ENCODE measurements at regions not wholly inside any gene's neighbourhood (a gene's known extent, or its start where the extent isn't known, plus 50 kb on each side); places are given as distances from the start of the nearest gene placed in this dataset.

DNA sequence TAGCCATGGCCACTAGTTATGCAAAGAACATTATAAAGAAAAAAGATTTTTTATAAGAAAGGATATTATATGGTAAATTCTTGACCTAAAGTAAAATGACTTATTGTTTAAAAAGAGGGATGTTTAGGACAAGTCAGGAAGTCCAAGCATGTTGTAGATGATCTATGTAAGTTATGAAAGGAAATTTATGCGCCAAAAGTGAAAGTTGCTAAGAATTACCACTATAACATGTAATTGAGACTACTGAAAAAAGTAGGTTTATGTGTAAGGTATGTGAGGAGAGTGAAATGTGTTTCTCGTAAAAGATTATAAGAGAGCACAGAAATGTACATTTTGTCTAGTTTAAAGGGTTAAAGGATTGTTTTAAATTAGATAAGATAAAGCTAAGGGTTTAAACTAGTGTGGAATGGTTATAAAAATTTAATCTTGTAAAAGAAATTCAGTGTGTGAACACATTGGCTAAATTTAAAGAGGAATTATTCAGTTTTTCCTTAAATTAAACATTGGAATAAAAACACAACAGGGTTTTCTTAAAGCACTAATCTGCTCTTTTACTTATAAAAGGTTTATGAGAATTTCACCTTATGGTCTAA lies 1100.4 kb upstream of the EDIL3 start:
- TF ChIP-seq POLR2A (IDR thresholded peaks at IDR 0.05; ENCODE audit: insufficient read depth in 1 of 2, low read depth in 2 of 2, low read length in 2 of 2) (no peak), BRCA1 (CRISPR knock-in tag; IDR thresholded peaks at IDR 0.05) (no peak)
- TF ChIP-seq, protein P1, sequence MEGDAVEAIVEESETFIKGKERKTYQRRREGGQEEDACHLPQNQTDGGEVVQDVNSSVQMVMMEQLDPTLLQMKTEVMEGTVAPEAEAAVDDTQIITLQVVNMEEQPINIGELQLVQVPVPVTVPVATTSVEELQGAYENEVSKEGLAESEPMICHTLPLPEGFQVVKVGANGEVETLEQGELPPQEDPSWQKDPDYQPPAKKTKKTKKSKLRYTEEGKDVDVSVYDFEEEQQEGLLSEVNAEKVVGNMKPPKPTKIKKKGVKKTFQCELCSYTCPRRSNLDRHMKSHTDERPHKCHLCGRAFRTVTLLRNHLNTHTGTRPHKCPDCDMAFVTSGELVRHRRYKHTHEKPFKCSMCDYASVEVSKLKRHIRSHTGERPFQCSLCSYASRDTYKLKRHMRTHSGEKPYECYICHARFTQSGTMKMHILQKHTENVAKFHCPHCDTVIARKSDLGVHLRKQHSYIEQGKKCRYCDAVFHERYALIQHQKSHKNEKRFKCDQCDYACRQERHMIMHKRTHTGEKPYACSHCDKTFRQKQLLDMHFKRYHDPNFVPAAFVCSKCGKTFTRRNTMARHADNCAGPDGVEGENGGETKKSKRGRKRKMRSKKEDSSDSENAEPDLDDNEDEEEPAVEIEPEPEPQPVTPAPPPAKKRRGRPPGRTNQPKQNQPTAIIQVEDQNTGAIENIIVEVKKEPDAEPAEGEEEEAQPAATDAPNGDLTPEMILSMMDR (CRISPR knock-in tag; IDR thresholded peaks at IDR 0.05) = no peak
- TF ChIP-seq, protein P2, sequence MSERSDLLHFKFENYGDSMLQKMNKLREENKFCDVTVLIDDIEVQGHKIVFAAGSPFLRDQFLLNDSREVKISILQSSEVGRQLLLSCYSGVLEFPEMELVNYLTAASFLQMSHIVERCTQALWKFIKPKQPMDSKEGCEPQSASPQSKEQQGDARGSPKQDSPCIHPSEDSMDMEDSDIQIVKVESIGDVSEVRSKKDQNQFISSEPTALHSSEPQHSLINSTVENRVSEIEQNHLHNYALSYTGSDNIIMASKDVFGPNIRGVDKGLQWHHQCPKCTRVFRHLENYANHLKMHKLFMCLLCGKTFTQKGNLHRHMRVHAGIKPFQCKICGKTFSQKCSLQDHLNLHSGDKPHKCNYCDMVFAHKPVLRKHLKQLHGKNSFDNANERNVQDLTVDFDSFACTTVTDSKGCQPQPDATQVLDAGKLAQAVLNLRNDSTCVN (CRISPR knock-in tag; IDR thresholded peaks at IDR 0.05; ENCODE audit: borderline replicate concordance) = no peak

All from HepG2 (cell line).